HG03342 (cell line): ENCODE measurements at regions not wholly inside any gene's neighbourhood (a gene's known extent, or its start where the extent isn't known, plus 50 kb on each side); places are given as distances from the start of the nearest gene placed in this dataset.
"Not testable (repeated sequence)": the region's sequence is repeated elsewhere in the genome, so short reads cannot be mapped to it uniquely, and the experiment has no call there.

ENCODE experiments used
- ATAC-seq: cut with Tn5 transposase; IDR thresholded peaks from one replicate; pipeline ENCODE4 v1.9.1; 2021; ENCODE audit warnings: mild to moderate bottlenecking, moderate library complexity; ENCODE audit not compliant: unreplicated experiment

DNA sequence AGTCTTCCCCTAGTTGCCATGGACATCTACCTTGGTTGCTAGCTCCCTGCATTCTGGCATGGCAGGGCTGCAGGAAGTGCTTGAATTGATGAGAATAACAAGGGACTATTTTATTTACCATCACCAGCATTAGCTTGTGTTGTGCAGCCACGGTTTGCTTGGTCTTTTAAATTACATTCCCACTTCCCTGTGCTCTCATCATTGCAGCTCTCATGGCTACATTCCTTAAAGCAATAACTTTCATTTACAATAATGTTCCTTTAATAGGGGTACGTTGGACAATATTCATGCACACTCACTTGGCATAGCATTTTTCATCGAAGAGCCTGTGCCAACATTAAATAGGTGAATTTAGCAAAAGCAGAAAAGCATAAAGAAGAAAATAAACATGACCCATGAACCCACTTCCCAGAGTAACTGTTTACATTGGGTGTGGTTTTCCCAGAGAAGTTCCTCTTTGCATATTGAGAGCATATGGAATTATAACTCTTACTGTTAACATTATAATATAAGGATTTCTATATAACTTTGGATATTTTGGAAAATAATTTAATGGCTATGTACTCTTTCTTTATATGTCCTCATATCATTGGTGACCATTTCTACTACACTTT is 113.2 kb upstream of the VWC2 start:
- no peak for ATAC-seq

- ATAC-seq, result no peak
Observed at GRCh38 chr7:49660976-49661375, 112.5 kb upstream of the VWC2 start.

- not testable (repeated sequence) for ATAC-seq
Observed at GRCh38 chr7:49665963-49666362, 107.5 kb upstream of the VWC2 start.

- no peak for ATAC-seq
Observed at GRCh38 chr7:49666764-49667163, 106.7 kb upstream of the VWC2 start.

DNA sequence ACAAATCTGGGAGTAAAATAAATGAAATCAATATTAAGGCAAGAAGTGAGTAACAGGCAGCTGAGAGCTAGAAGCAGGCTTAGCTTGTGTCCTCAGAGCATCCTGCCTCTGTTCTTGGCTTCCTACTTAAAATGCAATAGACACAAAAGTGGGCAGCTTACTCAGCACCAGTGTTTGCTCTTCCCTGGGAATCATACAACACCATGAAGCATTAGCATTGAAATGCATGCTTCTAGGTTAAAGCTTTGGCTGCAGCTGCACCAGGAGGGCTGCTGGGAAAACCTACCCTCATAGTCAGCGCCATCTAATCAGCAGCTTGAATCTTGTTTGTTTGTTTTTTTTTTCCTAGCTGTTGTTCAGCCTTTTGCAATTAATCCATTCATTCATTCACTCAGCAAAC is 104.2 kb upstream of the VWC2 start:
- ATAC-seq, result no peak

DNA sequence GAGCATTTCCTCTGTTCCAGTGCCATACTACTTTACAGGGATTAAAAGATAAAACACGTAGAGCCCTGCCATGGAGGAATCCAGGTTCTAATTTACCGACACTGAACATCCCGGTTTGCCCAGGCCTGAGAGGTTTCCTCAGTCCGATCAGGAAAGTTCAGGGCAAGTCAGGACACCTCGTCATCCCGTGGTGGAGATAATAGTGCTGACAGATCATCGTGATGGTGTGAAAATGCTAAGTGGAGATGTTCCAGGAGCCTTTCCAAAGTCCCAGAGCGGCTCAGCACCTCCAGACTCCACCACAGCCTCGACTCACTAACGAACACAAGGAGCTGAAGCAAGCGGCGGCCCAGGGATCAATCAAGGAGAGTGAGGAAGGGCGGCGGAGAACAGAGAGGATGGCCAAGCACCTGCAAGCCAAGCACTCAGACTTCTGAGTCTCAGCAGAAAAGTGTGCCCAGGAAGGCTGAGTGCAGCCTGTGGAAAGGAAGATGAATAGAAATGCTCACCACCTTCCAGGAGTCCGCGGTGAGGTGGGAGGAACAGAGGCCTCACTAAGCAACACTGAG is 103.7 kb upstream of the VWC2 start:
- no peak for ATAC-seq

DNA sequence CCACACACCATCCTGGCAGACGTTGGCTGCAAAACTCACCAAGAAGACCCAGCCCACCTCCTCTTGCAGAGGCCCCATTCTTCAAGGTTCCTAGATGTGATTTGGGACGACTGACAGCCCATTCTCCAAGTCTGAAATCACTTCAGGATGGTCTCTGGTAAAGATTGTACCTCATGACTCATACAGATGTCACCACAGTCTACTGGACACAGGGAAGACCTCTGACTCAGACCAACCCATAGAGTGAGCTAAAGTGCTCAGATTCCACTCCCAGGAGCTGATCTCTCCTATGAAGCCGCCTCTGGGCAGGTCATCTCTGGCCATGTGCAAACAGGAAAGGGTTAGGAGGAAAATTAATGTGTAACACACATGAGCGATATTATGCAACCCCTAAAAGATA is 102.4 kb upstream of the VWC2 start:
- ATAC-seq, result no peak

DNA sequence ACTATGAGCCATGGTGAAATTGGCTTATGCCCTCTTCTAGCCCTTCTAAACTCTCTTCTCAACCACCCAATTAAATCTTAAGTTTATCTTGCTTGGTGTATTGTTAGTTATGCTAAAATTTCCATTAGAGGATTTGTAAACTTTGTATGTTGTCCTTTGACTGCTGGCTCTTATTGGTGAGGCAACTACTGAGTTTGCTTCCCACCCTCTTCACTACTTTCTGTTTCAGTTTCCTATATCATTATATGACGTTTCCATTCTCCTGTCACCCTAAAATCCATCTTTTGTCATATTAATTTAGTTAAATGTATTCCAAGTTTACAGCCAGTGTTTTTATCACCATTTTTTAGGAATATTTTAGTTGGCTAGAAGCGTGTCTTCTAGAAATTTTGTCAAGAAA is 80.9 kb upstream of the VWC2 start:
- peak; percentile 62 for ATAC-seq

- no peak for ATAC-seq
Observed at GRCh38 chr7:49695971-49696370, 77.5 kb upstream of the VWC2 start.

DNA sequence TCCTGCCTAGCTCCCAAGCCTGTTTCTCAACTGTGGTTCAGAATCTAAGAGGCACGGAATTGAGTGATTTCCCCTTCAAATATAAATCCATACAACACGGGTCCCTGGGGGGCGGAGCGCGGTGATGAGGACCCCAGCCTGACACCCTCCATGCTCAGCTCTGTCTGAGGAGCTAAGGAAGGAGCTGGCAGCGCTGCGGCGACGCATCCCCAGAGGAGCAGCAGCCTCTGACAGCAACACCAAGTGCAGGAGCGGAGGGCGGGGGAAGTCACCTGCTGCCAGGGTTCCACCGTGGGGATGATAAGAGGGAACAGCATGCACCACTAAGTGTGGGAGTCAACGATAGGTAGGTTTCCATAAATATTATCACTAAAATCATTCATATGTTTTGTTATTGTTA is 72.6 kb upstream of the VWC2 start:
- no peak for ATAC-seq

- ATAC-seq, result no peak
Observed at GRCh38 chr7:49702099-49702498, 71.3 kb upstream of the VWC2 start.

- ATAC-seq, result no peak
Observed at GRCh38 chr7:49703337-49703736, 70.1 kb upstream of the VWC2 start.

- ATAC-seq, result no peak
Observed at GRCh38 chr7:49703881-49704280, 69.6 kb upstream of the VWC2 start.

DNA sequence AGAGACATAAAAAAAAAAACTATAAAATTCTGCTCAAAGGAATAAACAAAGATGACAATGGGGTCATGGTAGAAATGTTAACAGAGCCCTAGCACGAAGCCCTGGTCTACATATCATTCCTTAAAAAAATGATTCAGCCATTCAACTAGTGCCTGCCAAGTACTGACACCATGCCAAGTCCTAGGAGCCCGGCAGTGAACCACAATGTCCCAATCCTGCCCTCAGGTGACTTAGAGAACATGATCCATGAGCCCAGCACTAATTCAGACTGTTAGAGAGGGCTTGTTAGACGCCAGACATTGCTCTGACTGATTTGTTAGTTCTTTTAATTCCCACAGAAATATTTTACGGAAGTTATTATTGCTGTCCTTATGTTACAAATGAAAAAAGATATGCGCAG is 67.3 kb upstream of the VWC2 start:
- ATAC-seq, result no peak

DNA sequence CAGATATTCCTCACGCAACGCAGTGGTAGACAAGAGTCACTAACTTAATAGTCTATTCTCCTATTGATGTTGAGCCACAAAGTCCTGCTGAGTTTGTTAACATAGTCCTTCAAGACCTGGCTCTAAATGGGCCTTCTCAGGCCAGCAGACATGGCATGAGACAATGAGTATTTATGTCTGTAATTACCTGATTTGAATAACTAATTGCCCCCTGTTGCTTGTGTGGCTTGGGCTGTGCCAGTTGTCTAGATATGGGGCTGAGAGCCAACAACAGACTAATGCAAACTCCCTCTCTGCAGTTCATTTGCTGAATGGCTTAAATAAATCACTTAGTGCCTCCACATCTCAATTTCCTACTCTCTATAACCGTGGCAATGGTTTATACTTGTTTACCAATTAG is 65.5 kb upstream of the VWC2 start:
- no peak for ATAC-seq

- ATAC-seq, result no peak
Observed at GRCh38 chr7:49708590-49708989, 64.8 kb upstream of the VWC2 start.

DNA sequence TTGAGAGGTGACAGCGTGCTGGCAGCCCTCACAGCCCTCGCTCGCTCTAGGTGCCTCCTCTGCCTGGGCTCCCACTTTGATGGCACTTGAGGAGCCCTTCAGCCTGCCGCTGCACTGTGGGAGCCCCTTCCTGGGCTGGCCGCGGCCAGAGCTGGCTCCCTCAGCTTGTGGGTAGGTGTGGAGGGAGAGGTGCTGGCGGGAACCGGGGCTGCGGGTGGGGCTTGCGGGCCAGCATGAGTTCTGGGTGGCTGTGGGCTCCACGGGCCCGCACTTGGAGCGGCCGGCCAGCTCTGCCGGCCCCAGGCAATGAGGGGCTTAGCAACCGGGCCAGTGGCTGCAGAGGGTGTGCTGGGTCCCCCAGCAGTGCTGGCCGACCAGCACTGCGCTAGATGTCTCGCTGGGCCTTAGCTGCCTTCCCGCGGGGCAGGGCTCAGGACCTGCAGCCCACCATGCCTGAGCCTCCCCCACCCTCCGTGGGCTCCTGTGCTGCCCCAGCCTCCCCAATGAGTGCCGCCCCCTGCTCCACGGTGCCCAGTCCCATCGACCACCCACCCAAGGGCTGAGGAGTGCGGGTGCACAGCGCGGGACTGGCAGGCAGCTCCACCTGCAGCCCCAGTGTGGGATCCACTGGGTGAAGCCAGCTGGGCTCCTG is 62.2 kb upstream of the VWC2 start:
- not testable (repeated sequence) for ATAC-seq

GRCh38 chr7:49714182-49714581 is 59.3 kb upstream of the VWC2 start:
- no peak for ATAC-seq

DNA sequence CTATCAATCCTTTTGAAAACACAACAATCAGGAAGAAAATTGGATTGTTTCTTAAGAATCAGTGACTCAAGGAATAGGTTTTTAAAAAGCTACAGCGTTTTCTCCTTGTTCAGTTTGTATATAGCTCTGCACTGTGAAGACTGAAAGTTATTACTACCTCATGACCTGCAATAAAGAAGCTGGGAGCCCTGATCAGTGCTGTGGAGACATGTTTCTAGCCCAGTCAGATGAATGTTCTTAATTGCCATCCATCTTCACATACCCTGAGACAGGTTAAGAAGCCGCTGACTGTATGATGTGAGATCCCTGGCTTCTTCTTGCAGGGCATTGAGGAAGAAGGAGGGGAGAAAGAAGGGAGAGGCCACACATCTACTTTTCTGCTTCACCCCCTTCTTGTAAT is 58.0 kb upstream of the VWC2 start:
- ATAC-seq, result no peak

DNA sequence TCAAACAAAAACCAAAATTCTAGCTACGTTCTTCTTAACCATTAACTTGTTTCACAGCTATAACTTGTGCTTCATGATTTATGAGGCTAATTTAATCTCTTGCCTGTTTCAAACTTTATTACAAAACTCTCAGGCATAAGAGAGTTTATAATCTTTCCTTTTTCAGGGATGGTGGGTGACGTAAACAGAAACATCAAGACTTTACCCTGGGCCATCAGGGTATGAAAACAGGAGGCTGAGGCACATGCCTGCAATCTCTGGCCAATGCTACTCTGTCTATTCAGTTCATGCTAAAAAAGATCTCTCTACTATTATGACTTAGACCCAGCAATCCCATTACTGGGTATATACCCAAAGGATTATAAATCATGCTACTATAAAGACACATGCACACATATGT is 55.9 kb upstream of the VWC2 start:
- ATAC-seq, result no peak

DNA sequence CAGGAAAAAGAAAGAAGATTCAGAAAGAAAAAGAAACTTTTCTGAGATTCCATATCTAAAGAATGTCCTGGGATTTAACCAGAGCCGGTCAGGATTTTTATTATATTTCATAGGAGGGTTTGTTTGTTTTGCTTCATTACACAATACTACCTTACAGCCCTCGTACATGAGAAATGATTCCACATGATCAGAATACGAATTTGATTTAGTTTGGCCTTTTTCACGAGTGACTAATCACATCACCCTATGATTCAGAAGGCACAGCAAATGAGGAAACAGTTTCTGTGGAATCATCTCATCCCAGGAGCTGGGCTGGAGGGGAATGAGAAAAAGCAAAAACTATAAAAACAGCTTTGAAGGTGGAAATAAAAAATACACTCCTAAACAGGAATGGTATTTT is 54.7 kb upstream of the VWC2 start:
- no peak for ATAC-seq

GRCh38 chr7:49721441-49721840 is 52.0 kb upstream of the VWC2 start:
- ATAC-seq, result no peak
